GM21786 (cell line): ENCODE measurements at regions not wholly inside any gene's neighbourhood (a gene's known extent, or its start where the extent isn't known, plus 50 kb on each side); places are given as distances from the start of the nearest gene placed in this dataset.
"Not testable (repeated sequence)": the region's sequence is repeated elsewhere in the genome, so short reads cannot be mapped to it uniquely, and the experiment has no call there.

Source experiments
- ATAC-seq: cut with Tn5 transposase; IDR thresholded peaks from one replicate; pipeline ENCODE4 v1.9.1; 2021; ENCODE audit not compliant: unreplicated experiment

DNA sequence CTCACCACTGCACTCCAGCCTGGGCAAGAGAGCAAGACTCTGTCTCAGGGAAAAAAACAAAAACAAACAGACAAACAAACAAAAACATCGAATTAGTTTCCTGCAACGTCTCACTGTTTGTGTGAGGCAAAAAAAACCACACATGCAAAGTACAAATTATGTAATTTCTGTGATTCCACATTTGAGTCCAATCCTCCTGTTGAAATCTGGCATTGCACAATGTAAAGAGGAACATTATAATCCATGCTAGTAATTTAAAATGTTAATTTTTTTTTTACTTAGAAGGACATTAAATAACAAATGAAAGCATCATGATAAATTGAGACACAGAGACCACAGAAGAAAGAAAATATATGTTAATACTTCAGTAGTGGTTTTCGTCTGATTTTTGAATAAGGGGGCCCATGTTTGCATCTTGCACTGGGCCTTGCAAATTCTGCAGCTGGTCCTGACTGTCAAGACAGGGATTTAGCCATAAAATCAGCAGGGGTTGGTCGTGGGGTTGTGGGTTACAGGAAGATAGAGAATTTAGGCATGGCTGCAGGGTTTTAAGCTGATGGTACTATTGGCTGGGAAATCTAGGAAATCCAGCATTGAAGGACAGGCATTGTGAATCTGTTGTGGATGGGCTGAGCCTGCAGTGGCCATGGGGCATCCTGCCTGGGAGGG lies 102.6 kb upstream of the ALDH3B2 start:
- no peak for ATAC-seq

DNA sequence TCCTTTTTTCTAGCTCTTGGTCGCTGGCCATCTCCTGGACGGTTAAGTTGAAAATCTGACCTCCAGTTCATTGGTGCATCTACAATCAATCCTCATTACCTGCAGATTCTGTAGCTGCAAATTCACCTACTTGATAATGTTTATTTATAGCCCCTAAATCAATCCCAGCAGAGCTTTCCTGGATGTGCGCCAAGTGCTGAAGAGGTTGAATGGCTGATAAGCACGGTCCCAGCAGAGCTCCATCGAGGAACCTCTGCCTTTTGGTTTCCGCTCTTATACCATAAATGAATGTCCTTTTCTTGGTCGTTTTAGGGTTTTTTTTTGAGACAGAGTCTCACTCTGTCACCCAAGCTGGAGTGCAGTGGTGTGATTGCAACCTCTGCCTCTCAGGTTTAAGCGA lies 99.8 kb upstream of the ALDH3B2 start:
- not testable (repeated sequence) for ATAC-seq

GRCh38 chr11:67768001-67768730 lies 93.7 kb upstream of the ALDH3B2 start:
- not testable (repeated sequence) for ATAC-seq

DNA sequence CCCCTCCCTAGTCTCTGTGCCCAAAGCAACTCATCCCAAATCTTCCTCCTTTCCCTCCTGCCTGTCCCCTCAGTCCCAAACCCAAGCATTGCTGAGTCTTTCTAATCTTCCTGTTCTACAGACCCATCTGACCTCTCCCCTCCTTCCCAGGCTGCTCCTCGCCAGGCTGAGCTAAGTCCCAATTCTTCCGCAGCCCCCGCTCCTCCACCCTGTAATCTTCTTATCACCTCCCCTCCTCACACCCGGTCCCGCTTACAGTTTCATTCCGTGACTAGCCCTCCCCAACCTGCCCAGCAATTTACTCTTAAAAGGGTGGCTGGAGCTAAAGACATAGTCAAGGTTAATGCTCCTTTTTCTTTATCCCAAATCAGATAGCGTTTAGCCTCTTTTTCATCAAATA lies 86.8 kb upstream of the ALDH3B2 start:
- not testable (repeated sequence) for ATAC-seq

GRCh38 chr11:67759321-67759720 lies 84.9 kb upstream of the ALDH3B2 start:
- not testable (repeated sequence) for ATAC-seq

DNA sequence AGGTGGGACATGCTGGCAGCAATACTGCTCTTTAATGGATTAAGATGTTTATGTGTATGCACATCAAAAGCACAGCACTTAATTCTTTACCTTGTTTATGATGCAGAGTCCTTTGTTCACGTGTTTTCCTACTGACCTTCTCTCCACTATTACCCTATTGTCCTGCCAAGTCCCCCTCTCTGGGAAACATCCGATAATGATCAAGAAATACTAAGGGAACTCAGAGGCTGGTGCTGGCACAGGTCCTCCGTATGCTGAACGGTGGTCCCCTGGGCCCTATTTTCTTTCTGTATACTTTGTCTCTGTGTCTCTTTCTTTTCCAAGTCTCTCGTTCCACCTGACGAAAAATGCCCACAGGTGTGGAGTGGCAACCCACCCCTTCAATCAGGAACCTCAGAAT lies 84.0 kb upstream of the ALDH3B2 start:
- not testable (repeated sequence) for ATAC-seq

- ATAC-seq, result not testable (repeated sequence)
These were observed 83.6 kb upstream of the ALDH3B2 start for GRCh38 chr11:67758009-67758408.

DNA sequence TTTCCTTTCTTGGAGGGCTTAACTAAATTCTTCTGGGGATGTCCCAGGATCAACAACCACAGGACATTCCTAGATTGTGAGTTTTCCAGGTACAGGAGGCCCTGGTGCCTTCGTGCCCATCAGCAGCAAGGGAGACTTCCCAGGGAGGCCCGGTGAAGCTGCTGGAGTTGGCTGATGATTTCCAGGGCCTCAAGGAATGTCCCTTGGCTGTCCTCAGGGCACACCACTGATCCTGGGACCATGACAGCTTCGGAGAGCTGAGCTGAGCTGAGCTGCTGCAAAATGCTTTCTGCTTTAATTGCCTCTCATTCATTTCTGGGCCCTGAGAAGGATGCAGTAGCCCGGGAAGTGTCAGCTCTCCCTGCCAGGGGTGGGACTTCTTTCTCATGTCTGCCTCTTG lies 79.4 kb upstream of the ALDH3B2 start:
- ATAC-seq, result not testable (repeated sequence)

DNA sequence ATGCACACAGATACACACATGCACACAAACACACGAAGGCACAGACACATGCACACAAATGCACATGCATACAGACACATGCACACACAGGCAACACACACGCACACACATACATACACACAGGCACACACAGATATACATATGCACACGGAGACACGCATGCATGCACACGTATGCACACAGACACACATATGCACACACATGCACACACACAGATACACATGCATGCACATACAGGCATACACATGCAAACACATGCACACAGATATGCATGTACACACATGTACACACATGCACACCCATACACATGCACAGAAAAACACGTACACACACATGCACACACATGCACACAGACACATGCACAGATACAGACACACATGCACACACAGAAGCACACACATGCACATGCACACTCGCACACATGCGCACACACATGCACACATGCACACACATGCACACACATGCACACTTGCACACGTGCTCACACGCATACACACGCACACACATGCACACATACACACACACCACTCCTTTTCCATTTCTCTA lies 70.8 kb upstream of the ALDH3B2 start:
- no peak for ATAC-seq

GRCh38 chr11:67744231-67744630 lies 69.8 kb upstream of the ALDH3B2 start:
- not testable (repeated sequence) for ATAC-seq

DNA sequence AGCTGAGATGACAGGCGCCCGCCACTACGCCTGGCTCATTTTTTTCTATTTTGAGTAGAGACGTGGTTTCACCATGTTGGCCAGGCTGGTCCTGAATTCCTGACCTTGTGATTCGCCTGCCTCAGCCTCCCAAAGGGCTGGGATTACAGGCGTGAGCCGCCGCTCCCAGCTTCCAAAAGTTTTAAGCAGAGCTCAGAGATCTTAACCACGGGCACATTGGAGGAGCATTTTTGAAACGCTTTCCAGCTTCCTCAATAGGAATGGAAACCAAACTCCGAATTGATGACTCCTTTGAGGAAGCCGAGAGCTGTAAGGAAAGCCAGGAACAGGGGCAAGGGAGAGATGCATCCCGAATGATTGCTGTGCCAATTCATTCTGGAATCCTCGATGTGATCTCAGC lies 63.8 kb upstream of the ALDH3B2 start:
- ATAC-seq, result not testable (repeated sequence)

DNA sequence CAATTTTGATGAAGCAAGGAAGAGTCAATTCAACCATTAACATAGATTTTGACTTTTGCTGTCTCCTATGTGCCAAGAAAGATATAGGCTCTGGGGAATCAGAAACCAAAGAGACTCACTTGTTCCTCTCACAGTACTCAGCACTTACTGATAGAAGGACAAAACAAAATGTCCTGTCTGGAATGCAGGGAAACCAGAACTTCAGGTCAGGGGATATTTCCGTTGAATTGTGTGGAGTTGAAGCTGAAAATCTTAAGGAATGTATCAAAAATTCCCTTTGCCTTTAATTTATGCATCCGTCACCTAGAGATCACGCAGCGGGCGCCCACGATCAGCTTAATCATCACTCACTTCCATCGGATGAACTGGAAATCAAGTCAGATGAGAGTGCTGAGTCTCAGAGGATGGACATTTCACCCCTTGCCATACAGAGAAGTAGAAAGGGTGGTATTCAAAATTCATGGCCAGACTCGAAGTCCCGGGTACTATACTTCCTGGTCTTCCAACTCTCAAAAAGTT lies 63.2 kb upstream of the ALDH3B2 start:
- ATAC-seq, result not testable (repeated sequence)

DNA sequence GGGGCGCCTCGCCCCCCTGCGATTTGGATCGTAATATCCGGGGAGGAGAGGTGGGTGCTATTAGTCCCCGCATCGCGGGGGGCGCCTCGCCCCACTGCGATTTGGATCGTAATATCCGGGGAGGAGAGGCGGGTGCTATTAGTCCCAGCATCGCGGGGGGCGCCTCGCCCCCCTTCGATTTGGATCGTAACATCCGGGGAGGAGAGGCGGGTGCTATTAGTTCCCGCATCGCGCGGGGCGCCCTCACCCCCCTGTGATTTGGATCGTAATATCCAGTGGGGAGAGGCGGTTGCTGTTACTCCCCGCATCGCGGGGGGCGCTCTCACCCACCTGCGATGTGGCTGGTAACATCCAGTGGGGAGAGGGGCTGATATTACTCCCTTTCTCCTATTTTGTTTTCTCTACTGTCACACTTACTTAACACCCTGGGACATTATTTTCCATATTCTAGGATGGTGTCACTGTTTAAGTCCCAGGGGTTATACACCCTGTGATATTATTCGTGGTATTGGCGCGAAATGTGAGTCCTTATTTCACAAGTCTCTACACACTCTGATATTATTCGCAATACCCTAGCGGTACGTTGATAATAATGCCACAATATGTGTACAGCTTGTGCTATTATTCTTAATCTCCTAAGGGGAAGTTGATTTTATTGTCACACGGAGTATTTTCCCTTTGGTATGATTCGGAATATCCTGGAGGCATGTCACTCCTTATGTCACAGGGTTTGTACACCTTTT lies 57.8 kb upstream of the ALDH3B2 start:
- ATAC-seq, result no peak

- no peak for ATAC-seq
These were observed 57.2 kb upstream of the ALDH3B2 start for GRCh38 chr11:67731583-67731982.

DNA sequence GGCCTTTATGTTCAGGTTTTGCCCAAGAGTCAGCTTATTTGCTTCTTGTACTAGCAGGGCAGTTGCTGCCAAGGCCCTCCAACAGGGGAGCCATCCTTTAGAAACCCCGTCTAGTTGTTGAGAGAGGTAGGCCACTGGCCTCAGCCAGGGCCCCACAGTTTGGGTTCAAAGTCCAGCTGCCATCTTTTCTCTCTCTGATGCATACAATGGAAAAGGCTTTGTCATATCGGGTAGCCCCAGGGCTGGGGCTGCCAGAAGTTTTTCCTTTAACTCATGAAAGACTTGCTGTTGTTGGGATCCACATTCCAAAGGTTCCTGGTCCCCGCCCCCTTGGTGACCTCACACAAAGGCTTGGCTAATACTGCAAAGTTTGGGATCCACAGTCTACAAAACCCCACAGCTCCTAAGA lies 53.7 kb upstream of the ALDH3B2 start:
- not testable (repeated sequence) for ATAC-seq

DNA sequence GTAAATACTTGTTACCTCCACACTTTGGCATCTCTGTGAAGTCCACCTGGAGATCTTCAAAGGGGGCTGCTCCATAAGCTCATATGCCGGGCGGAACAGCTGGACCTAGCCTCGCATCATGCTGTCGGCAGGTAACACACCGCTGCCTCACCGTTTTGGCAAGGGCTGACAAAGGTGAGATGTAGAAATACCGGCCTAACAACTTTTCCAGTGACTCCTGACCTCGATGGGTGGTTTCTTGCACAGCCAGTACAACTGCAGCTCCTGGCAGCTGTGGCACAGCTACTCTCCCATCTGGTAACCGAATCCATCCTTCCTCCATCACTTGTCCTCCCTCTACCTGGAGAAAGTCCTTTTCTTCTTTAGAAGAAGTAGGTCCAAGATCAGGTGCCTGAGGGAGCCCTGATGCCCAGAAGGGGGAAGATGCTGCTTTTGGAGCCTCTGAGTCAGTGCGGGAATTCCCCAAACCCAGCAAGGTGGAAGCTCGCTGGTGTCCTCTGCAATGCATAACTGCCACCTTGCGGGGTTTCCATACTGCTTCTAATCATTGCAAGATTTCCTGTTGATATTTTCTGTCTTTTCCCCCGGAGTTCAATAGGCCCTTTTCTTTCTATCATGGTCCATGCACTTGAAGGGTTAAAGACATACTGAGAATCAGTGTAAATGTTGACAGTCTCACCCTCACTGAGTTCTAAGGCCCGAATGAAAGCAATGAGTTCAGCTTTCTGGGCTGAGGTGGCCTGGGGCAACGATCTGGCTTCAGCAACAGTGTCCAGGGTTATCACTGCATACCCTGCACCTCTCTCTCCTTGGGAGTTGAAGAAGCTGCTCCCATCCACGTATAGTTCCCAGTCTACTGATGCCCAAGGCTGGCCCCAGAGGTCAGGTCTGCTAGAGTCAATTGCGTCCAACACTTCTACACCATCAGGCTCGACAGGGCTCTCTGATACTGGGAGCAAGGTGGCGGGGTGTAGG lies 52.9 kb upstream of the ALDH3B2 start:
- ATAC-seq, result not testable (repeated sequence)
